ENCODE measurements at regions not wholly inside any gene's neighbourhood (a gene's known extent, or its start where the extent isn't known, plus 50 kb on each side); places are given as distances from the start of the nearest gene placed in this dataset.

GRCh38 chr18:8900552-8900951, 195.2 kb downstream of the MTCL1 start:
- TF ChIP-seq RARB (CRISPR knock-in tag; IDR thresholded peaks at IDR 0.05) = no peak
- no peak for TF ChIP-seq CREB5 (CRISPR knock-in tag; IDR thresholded peaks at IDR 0.05; ENCODE audit: low read depth)
- TF ChIP-seq PATZ1 (CRISPR knock-in tag; IDR thresholded peaks at IDR 0.05; ENCODE audit: borderline replicate concordance) = no peak
- no peak for TF ChIP-seq ZFP3 (CRISPR knock-in tag; IDR thresholded peaks at IDR 0.05)
- no peak for TF ChIP-seq ZNF8 (CRISPR knock-in tag; IDR thresholded peaks at IDR 0.05)
- no peak for TF ChIP-seq ESRRG (CRISPR knock-in tag; IDR thresholded peaks at IDR 0.05)
- TF ChIP-seq PPARA (CRISPR knock-in tag; IDR thresholded peaks at IDR 0.05; ENCODE audit: borderline replicate concordance) = no peak
- no peak for TF ChIP-seq CSDC2 (CRISPR knock-in tag; IDR thresholded peaks at IDR 0.05)
- TF ChIP-seq TOX (CRISPR knock-in tag; IDR thresholded peaks at IDR 0.05; ENCODE audit: borderline replicate concordance) = no peak
- no peak for TF ChIP-seq CSRNP3 (CRISPR knock-in tag; IDR thresholded peaks at IDR 0.05)
- TF ChIP-seq ZC3H10 (CRISPR knock-in tag; IDR thresholded peaks at IDR 0.05) = no peak
- TF ChIP-seq ZNF565 (CRISPR knock-in tag; conservative IDR thresholded peaks at IDR 0.05; ENCODE audit: low read depth) = no peak
- TF ChIP-seq ARNTL (CRISPR knock-in tag; IDR thresholded peaks at IDR 0.05; ENCODE audit: borderline replicate concordance, low read depth) = no peak
- TF ChIP-seq ZNF70 (CRISPR knock-in tag; IDR thresholded peaks at IDR 0.05) = no peak

Measured in SK-N-SH treated with all-trans-retinoic acid at 6 μM for 48 hours (cell line).